Upper lobe of left lung (tissue), 4 donors: ENCODE measurements at regions not wholly inside any gene's neighbourhood (a gene's known extent, or its start where the extent isn't known, plus 50 kb on each side); places are given as distances from the start of the nearest gene placed in this dataset.

Experiments used
- CTCF ChIP-seq, 6 experiments: fragments of 450-650 bp in 4 of 6; fragments of 200-600 bp in 2 of 6; sonication (generic) in 2 of 6; IDR thresholded peaks; one replicate each; pipeline ENCODE4 v1.5.1; 2016 to 2019; ENCODE audit warnings: antibody characterized with exemption in 6 of 6
- POLR2A ChIP-seq, 4 donors: fragments of 450-650 bp; IDR thresholded peaks; one replicate each; pipeline ENCODE4 v1.5.1; 2016 to 2017; ENCODE audit warnings: antibody characterized with exemption in 4 of 4, mild to moderate bottlenecking in 2 of 4
- POLR2AphosphoS5 ChIP-seq, 2 donors: sonication (generic); formaldehyde crosslinking; IDR thresholded peaks; one replicate each; pipeline ENCODE4 v1.5.1; 2017; ENCODE audit warnings: antibody characterized with exemption in 2 of 2

GRCh38 chr9:95605816-95606488 is 89.2 kb upstream of the PTCH1 start:
- TF ChIP-seq POLR2A (IDR thresholded peaks at IDR 0.05) (no peak), CTCF (IDR thresholded peaks at IDR 0.05) (no peak), POLR2AphosphoS5 (IDR thresholded peaks at IDR 0.05) (no peak)
